ENCODE measurements at regions not wholly inside any gene's neighbourhood (a gene's known extent, or its start where the extent isn't known, plus 50 kb on each side); places are given as distances from the start of the nearest gene placed in this dataset.
A peak's percentile ranks its signal among the peaks of the same experiment; 100 is the strongest.

GRCh38 chr17:72409405-72410002 is 288.7 kb downstream of the SOX9 start:
- DNase-seq (ENCODE audit: low read depth): no peak

DNA sequence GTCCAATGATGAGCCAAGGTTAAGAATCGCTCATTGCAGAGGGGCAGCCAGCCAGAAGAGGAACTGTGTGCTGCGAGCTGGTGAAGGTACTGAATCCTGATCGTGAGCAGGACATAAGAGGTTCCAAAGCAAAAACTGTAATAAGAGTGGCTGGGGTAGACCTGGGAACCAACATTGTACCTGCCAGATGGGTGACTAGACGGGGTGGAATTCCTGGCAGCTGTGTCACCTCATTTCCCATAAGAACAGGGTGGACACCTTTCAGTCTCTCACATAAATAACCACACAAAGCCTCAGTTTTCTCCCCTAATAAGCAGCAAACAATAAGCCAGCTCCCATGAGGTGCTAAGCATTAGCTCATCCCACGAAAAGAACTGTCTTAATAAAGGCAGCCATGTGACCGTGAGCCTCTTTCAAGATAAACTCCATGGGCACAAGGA is 290.3 kb downstream of the SOX9 start:
- no peak for DNase-seq (ENCODE audit: low read depth)

GRCh38 chr17:72412650-72413076 is 291.8 kb downstream of the SOX9 start:
- DNase-seq (ENCODE audit: low read depth): no peak

DNA sequence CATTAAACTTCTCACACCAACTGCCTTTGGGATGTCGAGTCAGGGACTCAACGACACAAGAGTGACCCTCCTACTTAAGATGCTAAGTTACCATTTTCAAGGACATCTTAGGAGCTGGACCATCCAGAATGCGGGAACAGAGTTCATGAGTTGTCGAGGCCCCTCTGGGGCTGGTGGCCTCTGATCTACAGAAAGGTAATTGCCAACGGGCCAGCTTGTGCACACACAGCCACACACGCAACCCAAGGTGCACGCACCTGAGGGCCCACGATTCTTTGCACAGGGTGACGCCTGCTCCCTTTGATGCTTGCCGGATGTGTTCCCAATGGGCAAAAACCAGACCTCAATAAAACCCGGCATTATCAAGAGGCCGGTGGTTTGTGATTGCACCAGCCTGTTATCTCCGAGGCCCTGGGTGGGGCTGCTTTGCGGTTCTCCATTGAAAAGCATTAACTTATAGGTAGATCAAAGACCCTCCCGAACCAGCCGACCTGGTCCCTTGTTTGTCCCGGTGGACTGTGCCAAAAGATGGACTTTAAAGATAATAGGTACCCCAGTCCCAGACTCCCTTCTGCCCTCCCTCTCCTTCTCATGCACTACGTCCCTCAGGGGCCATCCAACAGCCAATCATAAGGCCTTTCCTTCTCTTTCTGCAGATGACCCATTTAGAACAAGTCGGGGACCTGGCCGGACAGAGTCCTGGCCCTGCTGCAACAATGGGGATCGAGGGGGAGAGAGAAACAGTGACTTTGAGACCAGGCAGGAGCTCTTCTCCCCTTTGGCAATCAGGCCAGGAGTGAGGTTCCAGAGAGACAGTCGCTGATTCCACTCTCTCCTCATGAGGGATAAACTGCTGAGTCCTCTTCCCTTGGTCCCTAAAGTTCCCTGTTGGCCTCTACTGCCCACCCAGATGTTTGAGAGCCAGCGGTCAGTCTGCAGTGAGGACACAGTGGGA is 292.5 kb downstream of the SOX9 start:
- no peak for DNase-seq (ENCODE audit: low read depth)

- no peak for DNase-seq (ENCODE audit: low read depth)
Measured at GRCh38 chr17:72414032-72414396, 293.2 kb downstream of the SOX9 start.

GRCh38 chr17:72414967-72415853 is 294.4 kb downstream of the SOX9 start:
- DNase-seq (ENCODE audit: low read depth): no peak

- no peak for DNase-seq (ENCODE audit: low read depth)
Measured at GRCh38 chr17:72416054-72416675, 295.3 kb downstream of the SOX9 start.

DNA sequence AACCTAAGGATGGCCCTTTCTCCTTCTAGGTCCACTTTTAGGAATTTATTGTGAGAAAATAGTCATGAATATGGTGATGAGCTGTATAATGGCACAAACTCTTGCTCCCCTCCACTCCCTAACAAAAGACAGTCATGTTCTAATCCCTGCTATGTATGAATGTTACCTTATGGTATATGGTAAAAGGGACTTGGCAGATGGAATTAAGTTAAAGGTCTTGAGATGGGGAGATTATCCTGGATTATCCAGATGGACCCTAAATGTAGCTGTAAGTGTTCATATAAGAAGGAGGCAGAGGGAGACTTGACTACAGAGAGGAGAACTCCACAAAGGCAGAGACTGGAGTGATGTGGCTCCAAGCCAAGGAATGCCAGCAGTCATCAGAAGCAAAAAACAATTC is 296.1 kb downstream of the SOX9 start:
- DNase-seq (ENCODE audit: low read depth): no peak

DNA sequence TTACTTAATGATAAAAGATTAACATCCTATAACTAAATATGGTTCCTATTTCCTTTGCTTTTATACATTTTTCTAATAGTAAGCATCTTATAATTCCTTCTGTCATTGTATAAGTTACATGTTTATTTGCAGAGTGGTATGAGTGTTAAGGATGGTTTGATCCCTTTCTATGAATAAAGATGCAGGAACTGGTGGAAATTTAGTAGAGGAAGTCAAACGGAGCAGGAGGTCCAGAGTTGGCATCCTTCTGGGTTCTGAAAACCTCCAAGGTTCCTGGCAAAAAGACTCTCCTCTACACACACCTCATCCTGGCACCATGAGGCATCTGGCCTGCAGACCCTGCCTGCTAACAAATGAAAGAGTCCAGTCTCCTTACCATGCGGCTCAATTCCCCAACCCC is 296.8 kb downstream of the SOX9 start:
- DNase-seq (ENCODE audit: low read depth): no peak

DNA sequence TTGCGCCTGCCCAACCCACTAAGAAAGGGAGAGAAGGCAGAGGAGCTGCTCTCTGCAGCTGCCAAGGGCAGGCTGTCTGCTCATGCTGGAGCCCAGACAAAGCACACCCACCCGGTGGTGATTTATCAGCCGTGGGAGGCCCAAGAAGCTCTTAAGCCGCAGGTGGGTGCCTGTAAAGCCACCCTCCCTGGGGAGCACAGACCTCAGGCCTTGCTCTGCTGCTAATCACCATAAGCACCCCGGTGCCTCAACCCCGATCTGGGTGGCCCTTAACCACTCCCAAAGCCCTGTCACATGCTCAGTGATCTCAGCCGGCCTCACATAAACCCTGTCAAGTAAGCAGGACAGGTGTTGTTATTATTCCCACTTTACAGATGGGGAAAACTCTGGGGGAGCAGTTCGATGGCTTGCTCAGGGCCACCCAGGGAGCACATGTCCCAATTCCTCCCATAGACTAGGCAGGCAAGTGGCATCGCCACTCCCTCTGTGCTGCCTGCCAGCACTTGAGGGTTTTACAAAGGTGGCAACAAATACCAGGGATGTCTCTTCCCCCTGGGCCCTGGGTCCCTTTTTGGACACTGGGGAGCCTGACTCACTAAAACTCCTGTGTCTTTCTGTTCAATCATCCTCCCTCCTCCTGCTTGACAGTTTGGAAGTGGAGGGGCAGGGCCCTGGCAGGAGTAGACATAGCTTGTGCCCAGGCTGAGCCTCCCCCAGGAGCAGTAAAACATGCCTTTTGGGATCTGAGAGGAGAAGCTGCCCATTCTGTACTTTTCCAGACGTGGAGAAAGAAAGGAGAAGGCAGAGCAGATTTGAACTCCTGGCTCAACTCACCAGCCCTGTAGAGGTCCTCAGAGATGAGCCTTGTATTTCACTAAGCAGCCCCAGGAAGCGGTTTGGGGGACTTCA is 299.3 kb downstream of the SOX9 start:
- no peak for DNase-seq (ENCODE audit: low read depth)

DNA sequence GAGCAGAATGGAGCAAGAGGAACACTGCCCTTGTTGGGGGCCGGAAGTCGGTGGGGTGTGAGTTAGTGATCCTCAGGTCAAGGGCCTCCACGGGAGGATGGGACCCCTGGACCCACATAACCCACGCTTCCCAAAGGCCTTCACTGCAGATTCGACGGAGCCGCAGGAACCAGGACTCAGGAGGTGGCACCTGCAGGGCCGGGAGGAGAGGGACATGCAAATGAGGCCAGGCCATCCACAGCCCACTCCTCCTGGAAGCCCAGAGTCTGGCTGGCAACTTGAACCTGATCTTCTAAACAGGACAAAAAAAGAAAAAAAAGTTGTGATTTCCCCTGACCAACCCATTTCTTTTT is 299.9 kb downstream of the SOX9 start:
- DNase-seq (ENCODE audit: low read depth): no peak

GRCh38 chr17:72421128-72422092 is 300.6 kb downstream of the SOX9 start:
- peak; percentile 65 for DNase-seq (ENCODE audit: low read depth)

- no peak for DNase-seq (ENCODE audit: low read depth)
Measured at GRCh38 chr17:72422204-72422504, 301.3 kb downstream of the SOX9 start.

- peak; percentile 68 for DNase-seq (ENCODE audit: low read depth)
Measured at GRCh38 chr17:72422505-72423285, 301.9 kb downstream of the SOX9 start.

- DNase-seq (ENCODE audit: low read depth): no peak
Measured at GRCh38 chr17:72423286-72423589, 302.4 kb downstream of the SOX9 start.

- DNase-seq (ENCODE audit: low read depth): no peak
Measured at GRCh38 chr17:72423718-72424117, 302.9 kb downstream of the SOX9 start.

DNA sequence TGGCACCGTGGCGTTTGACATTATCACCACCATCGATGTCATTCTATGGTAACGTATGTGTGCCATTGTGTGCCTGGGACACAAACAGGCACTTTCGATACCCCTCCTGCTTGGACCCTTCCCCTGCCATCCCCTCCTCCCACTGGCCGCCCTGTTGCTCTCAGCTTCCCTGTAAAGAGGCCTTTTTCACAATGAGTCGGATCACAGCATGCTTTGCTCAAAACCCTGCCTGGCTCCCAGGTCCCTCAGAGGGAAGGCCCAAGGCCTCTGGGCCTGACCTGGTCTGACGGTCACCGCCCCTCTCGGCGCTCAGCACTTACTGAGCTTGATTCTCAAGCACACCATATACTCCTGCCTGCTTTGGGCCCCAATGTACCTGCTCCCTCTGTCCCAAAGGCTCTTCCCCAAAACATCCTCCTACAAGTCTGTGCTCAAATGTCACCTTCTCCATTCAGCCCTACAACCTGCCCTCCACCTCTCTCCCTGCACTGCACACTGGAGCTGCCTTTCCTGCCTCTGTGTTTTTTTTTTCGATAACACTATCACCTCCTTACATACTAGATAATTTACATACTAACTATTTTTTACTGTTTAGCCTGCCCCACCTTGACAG is 303.8 kb downstream of the SOX9 start:
- DNase-seq (ENCODE audit: low read depth): no peak

GRCh38 chr17:72425133-72425793 is 304.4 kb downstream of the SOX9 start:
- no peak for DNase-seq (ENCODE audit: low read depth)
